GM20431 (cell line): ENCODE measurements at regions not wholly inside any gene's neighbourhood (a gene's known extent, or its start where the extent isn't known, plus 50 kb on each side); places are given as distances from the start of the nearest gene placed in this dataset.

ENCODE experiments used
- in situ Hi-C: fragments of 300-500 bp; cut with MseI, MboI; formaldehyde crosslinking; loops from one replicate; pipeline ENCODE4 v1.15.0; 2020; ENCODE audit warnings: low sequenced_read_pairs; ENCODE audit not compliant: unreplicated experiment

DNA sequence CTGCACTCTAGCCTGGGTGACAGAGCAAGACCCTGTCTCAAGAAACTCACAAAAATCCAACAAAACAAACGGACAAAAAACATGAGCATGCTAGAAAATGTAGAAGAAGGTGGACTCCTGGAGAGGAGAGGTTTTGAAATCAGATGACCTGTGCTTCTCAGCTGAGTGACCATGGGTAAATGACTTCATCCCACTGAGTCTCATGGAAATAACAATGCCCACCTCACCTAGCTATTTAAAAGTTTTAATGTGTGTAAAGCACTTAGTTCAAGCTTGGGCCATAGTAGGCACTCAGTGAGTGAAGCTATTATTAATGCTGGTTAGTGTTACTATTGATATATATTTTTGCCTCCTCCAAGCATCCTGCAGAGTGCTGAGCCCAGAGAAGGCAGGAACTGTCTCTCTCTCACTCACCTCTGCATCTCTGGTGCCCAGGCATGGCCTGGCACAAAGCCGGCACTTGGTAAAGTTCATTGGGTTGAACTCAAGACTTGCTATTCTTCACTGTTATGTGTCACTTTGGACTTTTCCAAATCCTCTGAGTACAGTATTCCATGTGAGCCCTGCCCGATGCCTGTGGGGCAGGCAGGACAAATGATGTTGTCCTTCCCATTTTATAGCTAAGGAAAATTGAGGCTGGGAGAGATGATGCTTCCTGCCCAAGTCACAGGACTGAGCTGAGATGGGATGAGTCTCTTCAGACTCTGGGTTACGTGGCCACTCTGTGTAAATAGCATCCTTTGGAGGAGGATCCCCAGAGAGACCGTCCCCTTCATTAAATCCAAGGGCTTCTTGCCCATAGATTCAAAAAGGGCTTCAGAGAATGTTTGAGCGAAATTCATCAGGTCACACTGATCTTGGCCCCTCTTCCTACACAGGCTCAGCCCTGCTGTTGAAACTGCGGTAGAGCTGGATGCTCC, 81.4 kb upstream of the EMX2 start:
- in situ Hi-C loops = loop anchor here (25.0 kb wide), 1 partner anchor 249 kb away; no protein-coding TSS in a partner anchor

DNA sequence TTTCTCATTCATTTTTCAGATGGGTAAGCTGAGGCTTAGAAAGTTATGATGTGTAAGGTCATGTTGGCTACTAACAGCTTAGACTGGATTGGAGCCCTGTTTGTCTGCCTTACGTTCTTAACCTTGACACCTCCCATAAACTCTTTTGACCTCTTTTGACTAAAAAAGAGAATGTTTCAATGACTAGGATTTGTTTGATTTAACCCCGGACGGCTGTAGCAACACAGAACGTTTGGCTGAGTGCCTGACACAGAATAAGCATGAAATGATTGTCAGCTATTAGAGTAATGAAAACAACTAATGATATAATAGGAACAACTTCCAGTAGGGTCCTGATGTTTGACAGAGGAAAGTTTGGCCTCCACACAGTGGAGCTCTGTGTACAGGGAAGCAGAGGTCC, 83.3 kb upstream of the PDZD8 start:
- in situ Hi-C loops = loop anchor here (25.0 kb wide), 1 partner anchor 246 kb away; no protein-coding TSS in a partner anchor

DNA sequence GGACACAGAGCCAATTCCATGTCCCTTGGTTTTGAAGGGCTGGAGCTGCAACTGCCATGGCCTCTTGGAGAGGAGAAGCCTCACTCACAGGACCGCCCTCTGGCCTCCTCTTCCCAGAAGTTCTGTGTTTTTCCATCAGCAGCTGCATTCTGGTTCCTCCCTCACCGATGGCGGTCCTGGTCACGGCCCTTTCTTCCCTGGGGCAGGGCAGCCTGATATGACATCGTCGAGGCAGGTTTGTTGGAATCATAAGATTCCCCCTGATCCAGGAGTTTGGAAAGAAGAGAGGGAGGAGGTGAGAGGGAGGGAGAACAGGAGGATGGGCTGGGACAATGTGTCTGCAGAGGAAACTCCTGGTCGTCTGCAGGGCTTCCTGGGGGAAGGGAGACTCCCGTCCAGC, 82.7 kb upstream of the PDZD8 start:
- in situ Hi-C loops = loop anchor here (25.0 kb wide), 1 partner anchor 246 kb away; no protein-coding TSS in a partner anchor

DNA sequence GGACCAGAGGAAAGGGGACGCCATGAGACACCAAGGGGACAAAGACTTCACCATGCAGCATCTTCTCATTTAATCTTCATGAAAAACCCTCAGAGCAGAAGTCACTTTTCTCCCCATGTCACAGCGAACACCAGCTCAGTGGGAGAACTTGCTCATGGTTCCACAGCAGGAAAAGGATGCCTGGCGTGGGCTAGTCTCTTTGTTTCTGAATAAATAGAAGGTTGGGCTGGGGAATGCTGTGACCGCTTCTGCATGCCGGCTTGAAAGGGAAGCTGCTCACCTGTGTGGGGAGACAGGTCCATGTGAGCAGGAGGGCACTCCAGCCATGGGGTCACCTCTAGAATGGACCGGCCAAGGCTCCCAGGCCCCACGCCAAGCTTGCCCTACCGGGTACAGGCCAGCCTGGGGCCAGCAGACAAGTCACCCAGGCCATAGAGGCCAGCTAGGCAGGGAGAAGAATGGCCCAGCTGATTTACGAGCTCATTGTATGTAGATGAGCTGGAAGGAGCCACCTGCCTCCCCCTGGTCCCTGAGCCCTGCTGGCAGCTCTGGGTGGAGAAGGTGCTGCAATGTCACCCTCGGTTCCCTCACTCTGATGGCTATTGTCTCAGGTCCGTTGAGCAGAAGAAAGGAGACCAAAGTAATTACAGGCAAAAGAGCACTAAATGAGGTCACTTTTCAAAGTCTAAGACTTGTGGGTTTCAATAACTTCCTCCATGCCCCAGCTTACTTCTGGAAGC, 82.0 kb upstream of the PDZD8 start:
- in situ Hi-C loops = loop anchor here (25.0 kb wide), 1 partner anchor 245 kb away; no protein-coding TSS in a partner anchor

DNA sequence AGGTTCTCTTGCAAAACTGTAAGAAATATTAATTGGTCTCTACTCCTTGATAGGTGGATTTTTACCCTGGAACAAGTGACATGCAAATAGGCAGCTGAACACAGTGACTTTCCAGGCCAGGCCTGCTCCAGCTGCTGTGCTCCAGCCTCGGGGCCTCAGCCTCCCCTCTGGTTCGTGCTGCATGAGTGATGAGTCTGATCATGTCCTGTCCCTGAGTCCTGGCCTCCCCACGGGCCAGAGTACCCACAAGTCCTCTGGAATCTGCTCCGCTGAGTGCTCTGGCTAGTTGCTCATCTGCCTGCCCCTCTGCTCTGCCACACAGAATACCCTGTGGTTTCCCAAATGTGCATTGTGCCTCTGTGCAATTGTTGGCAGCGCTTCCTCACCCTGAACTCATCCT, 80.1 kb upstream of the PDZD8 start:
- in situ Hi-C loops = loop anchor here (25.0 kb wide), 1 partner anchor 243 kb away; no protein-coding TSS in a partner anchor

DNA sequence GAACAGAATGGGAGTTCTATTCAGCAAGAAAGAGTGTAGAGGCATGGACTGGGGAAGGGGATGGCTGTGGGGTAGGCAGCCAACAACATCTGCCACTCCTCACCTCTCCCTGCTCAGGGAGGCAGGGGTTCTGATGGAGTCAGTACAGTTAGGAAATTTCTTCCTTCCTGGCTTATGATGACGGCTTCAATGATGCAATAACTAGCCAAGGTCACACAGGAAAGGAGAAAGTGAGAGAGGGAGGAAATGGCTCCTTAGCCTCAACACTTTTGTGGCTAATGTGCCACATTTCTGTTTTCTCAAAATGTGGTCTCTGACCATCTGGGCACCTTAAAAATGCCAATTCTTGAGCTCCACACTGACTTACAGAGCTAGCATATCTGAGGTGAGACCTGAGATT, 79.3 kb upstream of the PDZD8 start:
- in situ Hi-C loops = loop anchor here (25.0 kb wide), 1 partner anchor 242 kb away; no protein-coding TSS in a partner anchor

DNA sequence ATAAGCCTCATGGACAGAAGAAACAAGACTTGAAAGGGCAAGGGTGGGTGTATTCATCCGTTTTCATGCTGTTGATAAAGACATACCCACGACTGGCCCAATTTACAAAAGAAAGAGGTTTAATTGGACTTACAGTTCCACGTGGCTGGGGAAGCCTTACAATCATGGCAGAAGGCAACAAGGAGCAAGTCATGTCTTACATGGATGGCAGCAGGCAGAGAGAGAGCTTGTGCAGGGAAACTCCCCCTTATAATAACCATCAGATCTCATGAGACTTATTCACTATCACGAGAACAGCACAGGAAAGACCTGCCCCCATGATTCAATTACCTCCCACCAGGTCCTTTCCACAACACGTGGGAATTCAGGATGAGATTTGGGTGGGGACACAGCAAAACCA, 78.2 kb upstream of the PDZD8 start:
- in situ Hi-C loops = loop anchor here (25.0 kb wide), 1 partner anchor 241 kb away; no protein-coding TSS in a partner anchor

DNA sequence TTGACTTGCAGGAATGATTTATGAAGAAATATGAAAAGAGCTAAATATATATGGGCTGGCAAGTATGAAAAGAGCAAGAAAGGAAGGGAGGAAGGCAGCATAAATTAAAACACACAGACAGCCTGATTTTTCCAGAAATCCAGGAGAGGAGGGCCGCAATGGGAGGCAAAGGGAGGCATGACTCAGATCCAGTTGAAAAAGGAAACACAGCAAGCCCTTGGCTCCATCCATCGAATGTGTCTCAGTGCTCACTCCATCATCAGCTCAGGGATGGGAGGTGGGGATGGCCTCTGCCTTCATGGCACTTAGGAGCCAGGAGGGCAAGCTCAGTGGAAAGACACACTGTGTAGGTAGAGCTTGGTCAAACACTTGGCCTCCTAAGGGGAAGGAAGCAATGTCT, 75.7 kb upstream of the PDZD8 start:
- in situ Hi-C loops = loop anchor here (25.0 kb wide), 1 partner anchor 239 kb away; no protein-coding TSS in a partner anchor

DNA sequence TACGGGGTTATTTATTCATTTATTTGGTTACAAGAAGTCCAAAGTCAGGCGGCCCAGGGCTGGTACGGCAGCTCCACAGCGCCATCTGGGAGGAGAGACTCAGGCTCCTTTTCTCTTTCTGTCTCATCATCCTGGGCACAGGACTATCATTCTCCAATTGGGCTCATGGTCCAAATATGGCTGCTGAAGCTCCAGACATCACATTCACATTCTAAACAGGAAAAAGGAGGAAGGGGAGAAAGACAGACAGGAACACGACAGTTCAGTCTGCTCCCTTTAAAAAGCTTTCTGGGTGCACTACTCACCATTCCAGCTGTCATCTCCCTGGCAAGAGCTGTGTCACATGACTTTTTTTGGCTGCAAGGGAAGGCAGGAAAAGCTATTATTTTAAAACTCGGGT, 74.4 kb upstream of the PDZD8 start:
- in situ Hi-C loops = loop anchor here (25.0 kb wide), 1 partner anchor 237 kb away; no protein-coding TSS in a partner anchor

DNA sequence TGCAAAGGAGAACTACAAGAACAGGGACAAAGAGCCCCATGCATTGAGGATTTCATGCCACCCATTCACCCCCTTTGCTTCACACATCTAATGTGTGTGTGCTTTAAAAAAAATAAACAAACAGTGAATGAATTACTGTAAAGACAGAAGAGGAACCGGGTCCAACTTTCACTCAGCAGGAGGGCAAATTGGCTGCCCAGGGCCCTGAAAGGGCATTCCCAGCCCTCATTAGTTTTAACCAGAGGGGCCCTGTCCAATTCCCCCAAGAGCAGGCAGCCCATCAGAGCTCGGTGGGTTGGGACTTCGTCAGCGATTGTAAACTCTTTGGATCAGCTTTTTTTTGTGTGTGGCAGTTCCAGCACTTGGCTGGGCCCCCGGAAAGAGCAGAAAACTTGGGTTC, 73.6 kb upstream of the PDZD8 start:
- in situ Hi-C loops = no loop called here

DNA sequence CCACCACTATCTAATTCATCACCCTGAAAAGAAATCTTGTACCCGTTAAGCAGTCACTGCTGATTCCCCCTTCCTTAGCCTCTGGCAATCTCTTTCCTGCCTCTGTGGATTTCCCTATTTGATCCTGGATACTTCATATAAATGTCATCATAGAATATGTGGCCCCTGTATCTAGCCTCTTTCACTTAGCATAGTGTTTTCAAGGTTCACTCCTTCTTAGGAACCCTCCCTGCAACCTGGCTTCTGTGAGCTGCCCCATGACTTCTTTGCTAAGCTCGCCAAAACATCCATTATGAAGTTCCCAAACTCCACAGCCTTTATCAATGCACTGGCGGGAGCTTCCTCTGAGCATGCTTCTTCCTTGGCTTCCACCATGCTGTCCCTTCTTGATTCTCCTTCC, 70.8 kb upstream of the PDZD8 start:
- in situ Hi-C loops = no loop called here

DNA sequence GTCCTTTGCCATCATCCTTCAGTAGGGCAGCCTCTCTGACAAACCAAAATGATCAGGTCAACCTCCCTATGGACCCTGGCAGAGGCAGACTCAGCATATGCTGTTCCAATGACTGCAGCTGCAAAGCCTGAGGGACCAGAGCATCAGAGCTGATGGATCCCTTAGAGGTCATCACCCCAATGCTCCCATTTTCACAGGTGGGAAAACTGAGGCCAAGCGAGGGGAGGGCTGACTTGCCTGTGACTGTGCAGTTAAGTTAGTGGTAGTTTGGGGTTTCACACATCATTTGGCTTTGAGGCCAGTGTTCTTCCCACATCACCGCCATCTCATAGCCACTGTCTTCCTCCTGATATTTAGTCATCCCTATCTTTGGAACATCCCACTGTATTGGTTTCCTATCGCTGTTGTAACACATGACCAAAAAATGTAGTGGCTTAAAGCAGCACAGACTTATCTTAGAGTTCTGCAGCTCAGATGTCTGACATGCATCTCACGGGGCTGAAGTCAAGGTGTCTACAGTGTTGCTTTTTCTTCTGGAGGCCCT, 69.3 kb upstream of the PDZD8 start:
- in situ Hi-C loops = no loop called here

DNA sequence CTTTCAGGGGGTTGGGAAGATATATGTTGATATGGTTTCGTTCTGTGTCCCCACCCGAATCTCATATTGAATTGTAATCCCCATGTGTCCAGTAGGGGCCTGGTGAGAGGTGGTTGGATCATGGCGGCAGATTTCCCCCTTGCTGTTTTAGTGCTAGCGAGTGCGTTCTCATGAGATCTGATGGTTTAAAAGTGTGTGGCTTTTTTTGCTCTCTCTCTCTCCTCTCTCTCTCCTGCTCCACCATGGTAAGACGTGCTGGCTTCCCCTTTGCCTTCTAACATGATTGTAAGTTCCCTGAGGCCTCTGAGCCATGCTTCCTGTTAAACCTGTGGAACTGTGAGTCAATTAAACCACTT, 68.4 kb upstream of the PDZD8 start:
- in situ Hi-C loops = no loop called here

DNA sequence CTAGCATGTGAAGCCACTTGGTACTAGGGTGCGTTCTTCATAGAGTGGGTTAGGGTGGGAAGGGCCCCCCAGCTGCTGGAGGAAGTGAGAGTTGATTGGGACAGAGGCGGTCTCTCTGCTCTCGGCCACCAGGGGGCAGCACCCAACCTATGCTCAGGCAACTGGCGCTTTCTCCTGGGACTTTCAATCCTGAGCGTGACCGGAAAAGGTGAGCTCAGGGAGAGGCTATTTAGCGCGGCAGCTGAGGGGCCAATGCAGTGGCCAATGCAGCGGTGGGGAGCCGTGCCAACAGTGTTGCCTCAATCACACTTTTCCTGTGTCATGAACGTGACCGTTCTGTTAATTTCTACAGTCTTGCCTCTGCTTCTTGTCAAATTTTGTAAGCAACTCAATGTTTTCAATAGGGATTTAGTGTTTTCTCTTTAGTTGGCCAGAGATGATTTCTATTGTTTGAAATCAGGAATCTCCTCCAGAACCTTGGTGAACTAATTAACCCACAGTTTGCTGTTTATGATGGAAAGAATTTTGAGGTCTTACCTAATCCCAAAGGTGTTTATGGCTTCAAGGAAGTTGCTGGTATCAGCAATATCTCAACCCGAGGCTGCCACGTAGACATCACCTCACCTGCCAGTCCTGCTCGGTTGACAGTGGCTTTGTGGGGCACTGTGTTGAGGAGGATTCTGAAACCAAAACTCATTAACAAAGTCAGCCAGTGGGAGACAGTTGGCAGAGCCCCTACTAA, 67.9 kb upstream of the PDZD8 start:
- in situ Hi-C loops = no loop called here

DNA sequence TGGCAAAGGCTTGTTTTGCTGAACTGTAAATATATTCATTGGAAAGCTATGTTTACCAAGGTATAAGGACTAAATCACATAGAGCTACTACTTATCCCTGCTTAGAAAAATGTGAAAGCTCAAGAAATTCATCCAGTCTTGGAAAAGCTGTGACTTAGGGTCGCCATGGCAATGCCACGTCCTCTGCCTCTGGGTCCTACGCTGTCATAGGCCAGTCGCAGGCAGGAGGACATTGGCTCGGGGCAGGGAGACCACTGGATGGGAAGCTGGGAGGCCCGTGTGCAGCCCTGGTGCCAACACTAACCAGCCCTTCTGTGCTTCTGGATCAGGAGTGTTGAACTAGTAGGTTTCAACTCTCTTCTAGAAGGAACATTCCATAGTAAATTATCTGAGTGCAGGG, 67.3 kb upstream of the PDZD8 start:
- in situ Hi-C loops = no loop called here

DNA sequence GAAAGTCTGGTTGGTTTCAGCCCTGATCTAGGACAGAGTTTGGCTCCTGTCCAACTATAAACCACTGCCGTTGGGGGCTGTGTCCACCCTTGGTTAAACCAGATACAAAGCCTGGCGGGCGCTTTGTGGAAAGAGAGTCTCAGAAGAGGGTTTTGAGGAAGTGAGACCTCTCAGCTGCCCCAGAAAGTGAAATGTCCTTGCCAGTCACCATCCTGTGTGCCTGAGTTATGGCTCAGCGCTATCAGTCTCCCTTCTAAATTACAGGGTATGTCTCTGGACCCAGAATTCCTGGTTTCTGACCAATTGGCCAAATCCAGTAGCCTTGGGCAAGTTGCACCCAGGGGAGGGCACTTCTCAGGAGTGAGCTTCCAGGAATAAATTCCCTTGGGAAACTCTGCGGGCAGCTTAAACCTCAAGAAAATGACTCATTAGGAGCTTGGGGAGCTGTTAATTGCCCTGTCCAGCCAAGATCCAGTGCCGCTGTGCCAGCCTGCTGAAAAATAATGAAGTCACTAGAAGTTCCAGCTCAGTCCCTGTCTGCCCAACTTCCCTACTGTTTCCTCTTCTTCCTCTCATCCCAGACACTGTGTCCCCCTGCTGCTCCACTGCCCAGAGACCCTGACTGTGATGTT, 66.7 kb upstream of the PDZD8 start:
- in situ Hi-C loops = no loop called here

DNA sequence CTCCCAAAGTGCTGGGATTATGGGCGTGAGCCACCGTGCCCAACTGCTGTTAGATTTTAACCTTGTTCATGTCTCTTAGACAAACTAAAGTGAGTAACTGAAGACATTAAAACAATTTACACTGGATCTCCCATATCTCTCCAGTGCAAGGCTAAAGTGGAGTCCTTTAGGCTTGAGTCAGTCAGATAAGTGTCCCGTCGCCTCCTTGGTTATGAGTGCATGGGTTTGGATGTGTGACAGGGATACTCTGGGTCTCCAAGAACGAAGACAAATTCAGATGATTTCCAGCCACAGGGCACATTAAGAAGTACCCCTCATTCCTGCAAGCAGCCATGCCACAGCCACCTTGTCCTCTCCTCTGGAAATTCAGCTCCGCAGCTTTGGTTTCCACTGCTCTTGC, 66.1 kb upstream of the PDZD8 start:
- in situ Hi-C loops = no loop called here

DNA sequence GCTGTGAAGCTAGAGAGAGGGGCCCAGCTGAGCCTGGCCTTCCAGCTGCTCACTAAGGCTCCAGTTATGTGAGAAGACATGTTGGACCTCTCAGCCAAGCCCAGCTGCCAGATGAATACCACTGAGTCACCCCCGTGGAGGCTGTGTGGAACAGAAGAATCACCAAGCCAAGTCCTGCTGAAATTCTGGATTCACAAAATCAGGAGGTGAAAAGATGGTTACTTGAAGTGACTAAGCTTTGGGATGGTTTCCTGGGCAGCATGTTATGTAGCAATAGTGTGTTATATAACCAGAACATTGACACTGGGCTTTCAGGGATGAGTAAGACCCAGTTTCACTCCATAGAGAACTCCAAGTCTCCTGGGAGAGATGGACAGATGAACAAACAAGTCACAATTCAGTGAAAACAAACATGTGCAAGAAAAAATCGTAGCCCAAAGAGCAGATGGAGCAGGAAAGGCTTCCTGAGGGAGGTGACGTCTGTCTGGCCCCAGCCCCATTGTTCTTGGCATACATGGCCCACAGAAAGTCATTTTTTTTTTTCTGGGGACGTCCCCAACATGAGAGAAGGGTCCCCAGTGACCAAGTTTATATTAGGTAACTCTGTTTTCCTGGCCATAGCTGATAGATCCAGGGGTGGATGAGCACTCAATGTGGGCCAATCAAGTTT, 64.1 kb upstream of the PDZD8 start:
- in situ Hi-C loops = no loop called here

DNA sequence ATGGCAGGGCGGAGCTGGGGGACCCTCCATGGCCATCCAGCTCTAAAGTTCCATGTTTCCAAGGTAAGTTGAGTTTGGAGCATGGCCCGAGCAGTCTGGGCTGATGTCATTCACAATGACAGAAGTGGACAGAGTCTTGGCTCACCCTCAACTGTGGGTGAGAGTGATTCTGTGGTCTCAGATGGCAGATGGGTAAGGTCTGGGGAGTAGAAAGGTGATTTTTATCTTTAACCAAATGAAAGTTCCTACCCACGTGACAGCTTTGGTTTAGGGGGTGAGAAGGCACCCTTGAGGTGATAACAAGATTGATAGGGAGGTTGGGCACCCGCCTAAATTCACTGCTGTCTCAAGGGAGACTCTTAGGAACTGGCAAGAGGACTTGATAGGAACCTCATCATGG, 57.6 kb upstream of the PDZD8 start:
- in situ Hi-C loops = no loop called here
